ENCODE measurements at regions not wholly inside any gene's neighbourhood (a gene's known extent, or its start where the extent isn't known, plus 50 kb on each side); places are given as distances from the start of the nearest gene placed in this dataset.

DNA sequence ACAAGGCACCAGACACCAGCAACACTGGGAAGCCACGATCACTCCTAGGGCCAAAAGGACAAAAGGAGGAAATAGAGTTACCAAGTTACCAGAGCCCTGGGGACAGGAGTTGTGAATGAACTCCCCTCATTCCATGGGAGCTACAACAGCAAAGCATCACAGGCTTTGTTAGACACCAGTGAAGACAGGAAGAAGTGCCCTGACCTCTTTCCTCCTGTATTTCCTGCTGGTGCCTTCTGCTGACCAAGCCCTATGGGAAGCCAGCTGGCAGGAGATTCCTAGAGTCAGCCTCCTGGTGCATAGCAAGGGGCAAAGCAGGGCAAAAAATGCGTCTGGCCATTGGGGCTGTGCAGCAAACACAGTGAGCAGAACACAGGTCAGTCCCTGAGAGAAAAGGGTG, 374.7 kb downstream of the ZSWIM6 start:
- TF ChIP-seq CTCF (IDR thresholded peaks at IDR 0.05): no peak
- H3K27ac ChIP-seq: no peak overlapping the region
- no peak for DNase-seq
- 80 to 85% methylated on average over 2 of the region's 2 CpGs for WGBS, 2 donors
- H3K4me3 ChIP-seq: no peak overlapping the region
- no peaks in the 10 kb centered on the region for H3K27me3 ChIP-seq
- H3K4me1 ChIP-seq: no peaks in the 10 kb centered on the region
- no peaks in the 10 kb centered on the region for H3K9me3 ChIP-seq
- intact Hi-C loops (cut with DNase I): no loop called here
- H3K36me3 ChIP-seq: no peaks in the 10 kb centered on the region

DNA sequence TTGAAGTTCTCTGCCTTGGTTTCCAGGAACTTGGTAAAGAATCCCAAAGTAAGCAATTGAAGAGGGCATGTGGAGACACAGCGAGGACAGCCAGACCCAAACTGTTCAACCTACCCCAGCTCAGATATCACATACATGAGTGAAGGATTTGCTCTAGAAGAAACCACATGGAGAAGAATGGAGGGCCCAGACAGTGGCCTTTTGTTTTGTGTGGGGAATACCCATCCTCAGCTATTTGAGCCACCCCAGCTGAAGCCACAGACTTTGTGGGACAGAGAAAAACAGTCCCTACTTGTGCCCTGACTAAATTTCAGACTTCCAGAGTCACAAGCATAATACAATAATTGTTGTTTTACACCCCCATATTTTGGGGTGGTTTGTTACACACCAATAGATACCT, 387.1 kb downstream of the ZSWIM6 start:
- Histone ChIP-seq H3K27me3 (no peaks in the 10 kb centered on the region), H3K4me3 (no peak overlapping the region), H3K36me3 (no peaks in the 10 kb centered on the region), H3K9me3 (peaks cover 0 to 2% (median 0%) of the 10 kb centered on the region in 4 donors), H3K27ac (no peak overlapping the region), H3K4me1 (no peaks in the 10 kb centered on the region)
- 88 to 94% methylated on average over 1 of the region's 1 CpG for WGBS, 2 donors
- DNase-seq: no peak
- TF ChIP-seq CTCF (IDR thresholded peaks at IDR 0.05): no peak
- intact Hi-C loops (cut with DNase I): no loop called here

- TF ChIP-seq CTCF (IDR thresholded peaks at IDR 0.05): no peak
- TF ChIP-seq EP300 (IDR thresholded peaks at IDR 0.05): no peak
- TF ChIP-seq POLR2AphosphoS5 (IDR thresholded peaks at IDR 0.05): no peak
- no peak for TF ChIP-seq POLR2A (IDR thresholded peaks at IDR 0.05)
Measured at GRCh38 chr5:61720829-61721228, 388.8 kb downstream of the ZSWIM6 start.

DNA sequence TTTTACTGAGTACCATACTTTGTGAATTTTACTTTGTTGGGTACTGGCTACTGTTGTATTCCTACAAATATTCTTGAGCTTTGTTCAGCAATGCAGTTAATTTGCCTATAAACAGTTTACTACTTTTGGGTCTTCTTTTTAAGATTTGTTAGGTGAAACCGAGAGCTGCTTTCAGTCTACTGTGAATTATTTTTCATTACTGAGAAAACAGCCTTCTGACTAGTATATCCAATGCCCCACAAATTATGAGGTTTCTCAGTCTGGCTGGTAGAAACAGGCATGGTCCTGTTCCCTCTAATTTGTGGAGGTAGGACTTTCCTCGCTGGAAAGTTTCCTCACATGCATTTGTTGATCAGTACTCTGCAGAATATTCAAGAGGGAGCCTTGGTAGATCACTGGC, 392.0 kb downstream of the ZSWIM6 start:
- no peaks in the 10 kb centered on the region for H3K36me3 ChIP-seq
- intact Hi-C loops (cut with DNase I): no loop called here

More at GRCh38 chr5:61720829-61721228, 388.8 kb downstream of the ZSWIM6 start:
- H3K4me1 ChIP-seq: no peaks in the 10 kb centered on the region
- intact Hi-C loops (cut with DNase I): no loop called here
- no peak overlapping the region for H3K27ac ChIP-seq
- H3K9me3 ChIP-seq: peaks cover 0 to 2% (median 0%) of the 10 kb centered on the region in 4 donors
- 84 to 89% methylated on average over 1 of the region's 1 CpG for WGBS, 2 donors
- H3K27me3 ChIP-seq: no peaks in the 10 kb centered on the region
- DNase-seq: no peak
- no peak overlapping the region for H3K4me3 ChIP-seq
- no peaks in the 10 kb centered on the region for H3K36me3 ChIP-seq

More for the DNA sequence above, 392.0 kb downstream of the ZSWIM6 start:
- WGBS, 2 donors: 88 to 91% methylated on average over 2 of the region's 2 CpGs
- Histone ChIP-seq H3K4me3 (no peak overlapping the region), H3K27ac (no peak overlapping the region), H3K9me3 (peaks cover 0 to 2% (median 0%) of the 10 kb centered on the region in 4 donors), H3K4me1 (no peaks in the 10 kb centered on the region), H3K27me3 (no peaks in the 10 kb centered on the region)
- TF ChIP-seq POLR2A (IDR thresholded peaks at IDR 0.05): no peak
- TF ChIP-seq POLR2AphosphoS5 (IDR thresholded peaks at IDR 0.05): no peak
- no peak for TF ChIP-seq CTCF (IDR thresholded peaks at IDR 0.05)
- no peak for TF ChIP-seq EP300 (IDR thresholded peaks at IDR 0.05)
- DNase-seq: no peak

All from sigmoid colon (tissue), 6 donors.